Activated CD4-positive, alpha-beta T cell treated with anti-CD3 and anti-CD28 coated beads, Interleukin-2, amount 50 U/mL, for 4 hours (primary cell): ENCODE measurements at regions not wholly inside any gene's neighbourhood (a gene's known extent, or its start where the extent isn't known, plus 50 kb on each side); places are given as distances from the start of the nearest gene placed in this dataset.
"Not testable (repeated sequence)": the region's sequence is repeated elsewhere in the genome, so short reads cannot be mapped to it uniquely, and the experiment has no call there.

Experiments
- DNase-seq, 2 experiments: peaks; one replicate each; pipeline ENCODE4 v3.0.0-alpha.2; 2020

- DNase-seq = not testable (repeated sequence)
Observed at GRCh38 chr20:30397111-30397510, 860.4 kb upstream of the DEFB115 start.

GRCh38 chr20:30405061-30405460 lies 852.4 kb upstream of the DEFB115 start:
- not testable (repeated sequence) for DNase-seq

DNA sequence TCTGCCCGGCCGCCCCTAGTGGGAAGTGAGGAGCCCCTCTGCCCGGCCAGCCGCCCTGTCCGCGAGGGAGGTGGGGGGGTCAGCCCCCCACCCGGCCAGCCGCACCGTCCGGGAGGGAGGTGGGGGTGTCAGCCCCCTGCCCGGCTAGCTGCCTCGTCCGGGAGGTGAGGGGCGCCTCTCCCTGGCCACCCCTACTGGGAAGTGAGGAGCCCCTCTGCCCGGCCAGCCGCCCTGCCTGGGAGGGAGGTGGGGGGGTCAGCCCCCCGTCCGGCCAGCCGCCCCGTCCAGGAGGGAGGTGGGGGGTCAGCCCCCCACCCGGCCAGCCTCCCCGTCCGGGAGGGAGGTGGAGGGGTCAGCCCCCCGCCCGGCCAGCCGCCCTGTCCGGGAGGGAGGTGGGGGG lies 851.9 kb upstream of the DEFB115 start:
- DNase-seq = not testable (repeated sequence)

DNA sequence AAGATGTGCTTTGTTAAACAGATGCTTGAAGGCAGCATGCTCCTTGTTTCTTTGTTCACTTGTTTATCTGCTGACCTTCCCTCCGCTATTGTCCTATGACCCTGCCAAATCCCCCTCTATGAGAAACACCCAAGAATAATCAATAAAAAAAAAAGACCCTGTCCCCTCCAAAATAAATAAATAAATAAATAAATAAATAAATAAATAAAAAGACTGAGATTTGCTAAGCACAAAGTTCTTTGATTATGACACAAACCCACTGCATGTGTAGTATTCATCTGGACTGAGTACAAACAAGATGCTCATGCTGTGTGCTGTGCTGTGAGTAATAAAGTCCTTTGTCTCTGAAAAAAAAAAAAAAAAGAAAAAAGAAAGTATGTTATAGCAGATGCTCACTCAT lies 851.1 kb upstream of the DEFB115 start:
- not testable (repeated sequence) for DNase-seq

DNA sequence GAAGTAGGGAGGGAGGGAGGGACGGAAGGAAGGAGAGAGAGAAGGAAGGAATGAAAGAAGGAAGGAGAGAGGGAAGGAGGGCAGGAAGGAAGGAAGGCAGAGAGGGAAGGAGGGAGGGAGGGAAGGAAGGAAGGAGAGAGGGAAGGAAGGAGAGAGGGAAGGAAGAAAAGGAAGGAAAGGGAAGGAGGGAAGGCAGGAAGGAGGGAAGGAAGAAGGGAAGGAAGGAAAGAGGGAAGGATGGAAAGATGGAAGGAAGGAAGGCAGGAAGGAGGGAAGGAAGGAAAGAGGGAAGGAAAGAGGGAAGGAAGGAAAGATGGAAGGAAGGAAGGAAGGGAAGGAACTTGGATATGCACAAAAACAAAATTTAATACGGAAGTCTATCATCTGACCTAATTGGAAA lies 844.5 kb upstream of the DEFB115 start:
- no peak for DNase-seq

GRCh38 chr20:30417387-30417786 lies 840.1 kb upstream of the DEFB115 start:
- DNase-seq = not testable (repeated sequence)

DNA sequence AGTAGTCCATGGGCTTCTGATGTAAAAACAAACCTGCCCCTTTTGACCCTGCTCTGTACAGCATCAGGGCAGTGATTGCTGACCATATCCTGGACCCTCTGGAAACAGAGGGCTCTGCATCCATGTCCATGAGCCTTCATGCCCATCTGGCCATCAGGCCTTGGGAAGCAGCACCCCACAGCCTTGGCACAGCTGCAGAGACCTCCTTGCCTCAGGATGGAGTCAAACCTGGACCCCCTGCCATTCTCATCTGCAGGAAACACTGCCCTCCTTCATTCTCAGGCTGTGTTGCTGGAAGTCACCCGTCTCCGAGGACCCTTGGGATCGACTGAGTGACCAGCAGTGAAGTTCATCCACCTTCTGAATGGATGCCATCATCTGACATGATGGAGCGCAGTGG lies 839.1 kb upstream of the DEFB115 start:
- DNase-seq = not testable (repeated sequence)

DNA sequence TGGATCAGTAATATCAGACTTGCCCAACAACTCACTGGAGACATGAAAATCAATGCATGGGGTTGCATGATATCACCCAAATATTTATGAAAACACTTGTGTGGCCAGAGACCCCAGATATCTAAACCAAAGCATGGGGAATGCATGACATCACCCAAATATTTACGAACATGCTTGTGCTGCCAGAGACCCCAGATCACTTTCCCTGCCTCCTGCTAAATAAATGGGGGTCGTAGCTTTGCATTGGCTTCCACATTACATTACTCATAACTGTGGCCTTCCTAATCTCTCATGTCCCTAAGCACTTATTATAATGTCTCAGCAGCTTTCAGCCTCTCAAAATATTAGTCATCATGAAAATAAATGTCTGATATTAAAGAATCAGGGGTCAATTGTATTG lies 838.0 kb upstream of the DEFB115 start:
- no peak for DNase-seq

- DNase-seq = not testable (repeated sequence)
Observed at GRCh38 chr20:30419871-30420420, 837.5 kb upstream of the DEFB115 start.
